Skeletal muscle satellite cell (primary cell): ENCODE measurements at regions not wholly inside any gene's neighbourhood (a gene's known extent, or its start where the extent isn't known, plus 50 kb on each side); places are given as distances from the start of the nearest gene placed in this dataset.

Source experiments
- H3K27me3 ChIP-seq: 2 replicates; pipeline ENCODE4 v1.7.0; 2013; ENCODE audit warnings: low read length; ENCODE audit not compliant: control insufficient read depth, insufficient read depth
- H3K36me3 ChIP-seq: 2 replicates; pipeline ENCODE4 v1.7.0; 2013; ENCODE audit warnings: mild to moderate bottlenecking, control low read depth, low read length; ENCODE audit not compliant: insufficient read depth
- H3K4me1 ChIP-seq: 2 replicates; pipeline ENCODE4 v1.7.0; 2013; ENCODE audit warnings: low read length; ENCODE audit not compliant: control insufficient read depth, insufficient read depth
- H3K4me2 ChIP-seq: 2 replicates; pipeline ENCODE4 v1.7.0; 2013; ENCODE audit warnings: mild to moderate bottlenecking, low read length
- H3K4me3 ChIP-seq: 2 replicates; pipeline ENCODE4 v1.7.0; 2013; ENCODE audit warnings: low read length
- H3K9ac ChIP-seq: 2 replicates; pipeline ENCODE4 v1.7.0; 2013; ENCODE audit warnings: mild to moderate bottlenecking, low read depth, low read length, moderate library complexity
- H3K9me3 ChIP-seq: replicated peaks from 2 replicates; pipeline ENCODE4 v1.7.0; 2013; ENCODE audit warnings: mild to moderate bottlenecking, control low read depth, low read length

DNA sequence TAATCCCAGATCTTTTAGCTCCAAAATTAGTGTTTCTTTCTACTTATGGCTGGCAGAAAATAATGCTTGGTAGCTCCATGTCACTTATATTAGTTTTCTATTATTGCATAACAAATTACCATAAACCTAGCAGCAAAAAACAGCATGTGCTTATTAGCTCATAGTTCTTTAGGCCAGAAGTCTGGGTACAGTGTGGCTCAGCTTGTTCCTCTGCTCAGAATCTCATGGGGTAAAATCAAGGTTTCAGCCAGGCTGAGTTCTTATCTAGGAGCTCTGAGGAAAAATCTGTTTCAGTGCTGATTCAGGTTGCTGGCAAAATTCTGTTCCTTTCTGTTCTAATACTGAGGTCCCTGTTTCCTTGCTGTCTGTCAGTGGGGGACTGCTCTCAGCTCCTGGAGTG is 101.1 kb downstream of the CT47B1 start:
- no peak overlapping the region for H3K4me2 ChIP-seq
- no peaks in the 10 kb centered on the region for H3K36me3 ChIP-seq
- H3K9me3 ChIP-seq: no peaks in the 10 kb centered on the region
- peak overlapping the region; percentile 35 for H3K9ac ChIP-seq
- H3K4me3 ChIP-seq: no peak overlapping the region
- H3K27me3 ChIP-seq: no peaks in the 10 kb centered on the region
- peaks cover 10% of the 10 kb centered on the region for H3K4me1 ChIP-seq

- Histone ChIP-seq H3K9ac (no peak overlapping the region), H3K36me3 (no peaks in the 10 kb centered on the region), H3K27me3 (no peaks in the 10 kb centered on the region), H3K9me3 (no peaks in the 10 kb centered on the region), H3K4me2 (no peak overlapping the region), H3K4me1 (peaks cover 15% of the 10 kb centered on the region), H3K4me3 (no peak overlapping the region)
These were observed 101.9 kb downstream of the CT47B1 start for GRCh38 chrX:120773801-120774200.

DNA sequence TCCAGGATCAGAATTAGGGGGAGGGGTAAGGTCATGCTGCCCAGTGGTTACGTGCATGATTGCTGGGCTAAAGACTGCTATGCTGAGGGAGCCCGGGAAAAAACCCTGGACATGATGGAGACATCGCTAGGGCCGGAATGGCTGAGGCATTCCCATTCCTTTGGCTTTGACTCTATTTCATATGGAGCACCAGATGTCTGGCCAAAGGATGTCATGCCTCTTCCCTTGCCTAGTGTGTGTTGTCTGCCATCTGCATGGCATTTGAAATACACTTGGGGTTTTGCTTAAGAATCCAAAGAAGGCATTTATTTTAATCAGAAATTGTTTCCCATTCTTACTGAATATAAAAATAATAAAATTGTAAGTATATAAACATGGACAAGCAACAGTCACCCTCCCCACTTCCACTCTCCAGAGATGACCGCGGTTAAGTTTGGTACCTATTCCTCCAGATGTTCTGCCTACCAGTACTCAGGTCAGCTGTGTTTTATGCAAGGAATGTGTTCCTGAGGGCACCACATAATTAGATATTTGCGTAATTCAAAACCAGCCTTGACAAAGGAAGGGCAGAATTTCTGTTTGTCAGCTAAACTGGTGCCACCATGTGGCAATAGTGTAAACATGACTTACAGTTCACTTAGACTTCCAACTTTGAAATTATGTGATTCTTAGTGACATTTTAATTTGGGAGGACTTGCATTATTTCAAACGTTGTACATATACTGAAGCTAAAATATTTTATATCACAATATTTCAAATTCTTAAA is 105.9 kb downstream of the CT47B1 start:
- Histone ChIP-seq H3K4me1 (peaks cover 22% of the 10 kb centered on the region), H3K36me3 (no peaks in the 10 kb centered on the region), H3K4me3 (no peak overlapping the region), H3K27me3 (no peaks in the 10 kb centered on the region), H3K9me3 (no peaks in the 10 kb centered on the region), H3K4me2 (peak overlapping the region; percentile 32), H3K9ac (peak overlapping the region; percentile 64)

DNA sequence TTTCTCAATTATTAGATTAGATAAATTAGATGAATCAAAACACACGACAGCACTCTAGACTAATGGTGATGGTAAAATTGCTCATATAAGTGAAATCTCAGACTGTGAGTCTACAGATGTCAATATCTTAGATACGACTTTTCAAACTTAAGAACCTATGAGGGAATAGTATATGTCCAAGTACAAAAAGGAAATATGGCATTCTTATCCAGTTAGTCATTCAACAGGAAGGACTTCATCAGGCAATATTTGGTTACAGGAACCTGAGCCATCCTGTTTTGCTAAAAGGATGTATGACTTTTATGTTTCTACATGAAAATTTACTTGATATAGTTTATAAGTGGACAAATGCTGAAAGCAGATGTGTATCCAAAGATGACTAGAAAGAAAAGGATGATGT is 107.0 kb downstream of the CT47B1 start:
- H3K27me3 ChIP-seq: no peaks in the 10 kb centered on the region
- H3K36me3 ChIP-seq: no peaks in the 10 kb centered on the region
- peaks cover 22% of the 10 kb centered on the region for H3K4me1 ChIP-seq
- H3K4me2 ChIP-seq: no peak overlapping the region
- H3K9ac ChIP-seq: peak overlapping the region; percentile 67
- H3K4me3 ChIP-seq: no peak overlapping the region
- H3K9me3 ChIP-seq: no peaks in the 10 kb centered on the region

- no peaks in the 10 kb centered on the region for H3K36me3 ChIP-seq
- peaks cover 22% of the 10 kb centered on the region for H3K4me1 ChIP-seq
- H3K9ac ChIP-seq: peak overlapping the region; percentile 67
- no peaks in the 10 kb centered on the region for H3K27me3 ChIP-seq
- H3K4me3 ChIP-seq: no peak overlapping the region
- H3K9me3 ChIP-seq: no peaks in the 10 kb centered on the region
- no peak overlapping the region for H3K4me2 ChIP-seq
These were observed 107.4 kb downstream of the CT47B1 start for GRCh38 chrX:120768254-120768653.

DNA sequence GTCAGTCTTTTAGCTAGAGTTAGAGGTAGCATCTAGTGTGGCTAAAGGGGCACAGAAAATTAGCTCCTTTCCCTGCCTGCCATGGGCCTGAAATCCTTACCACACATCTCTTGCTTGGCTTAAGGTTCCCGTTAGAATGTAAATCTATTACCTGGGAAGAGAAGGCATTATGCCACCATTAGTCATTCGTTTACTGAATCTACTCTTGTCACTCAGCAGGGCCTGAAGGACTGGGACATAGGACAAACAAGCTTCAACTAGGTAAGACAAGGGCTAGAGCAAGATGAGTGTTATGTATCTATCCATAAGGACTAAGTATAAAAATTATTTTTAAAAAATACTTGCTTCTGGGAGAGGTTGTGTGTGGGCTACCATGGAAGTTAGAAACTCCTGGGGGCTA is 112.4 kb downstream of the CT47B1 start:
- H3K4me3 ChIP-seq: no peak overlapping the region
- H3K9me3 ChIP-seq: no peaks in the 10 kb centered on the region
- H3K4me1 ChIP-seq: peaks cover 9% of the 10 kb centered on the region
- H3K36me3 ChIP-seq: no peaks in the 10 kb centered on the region
- no peak overlapping the region for H3K9ac ChIP-seq
- H3K27me3 ChIP-seq: no peaks in the 10 kb centered on the region
- H3K4me2 ChIP-seq: no peak overlapping the region

DNA sequence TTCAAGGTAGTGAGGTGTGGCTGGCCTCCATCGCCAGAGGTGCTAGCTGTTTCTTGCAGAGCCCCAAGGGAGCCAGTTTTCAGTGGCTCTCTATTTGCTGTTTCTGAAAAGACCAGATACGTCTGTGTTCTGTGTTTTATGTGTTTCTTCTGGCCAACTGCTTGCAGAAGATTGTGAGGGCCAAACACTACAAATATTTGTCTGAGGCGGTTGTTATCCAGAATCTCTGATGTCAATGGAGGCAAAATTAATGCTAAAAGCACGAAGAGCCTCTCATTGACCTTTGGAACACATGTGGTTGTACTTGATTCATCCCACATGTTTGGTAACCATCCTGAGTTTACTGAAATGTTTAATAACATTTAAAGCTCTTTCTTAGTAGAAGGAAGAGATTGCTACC is 113.9 kb downstream of the CT47B1 start:
- Histone ChIP-seq H3K4me3 (no peak overlapping the region), H3K27me3 (no peaks in the 10 kb centered on the region), H3K4me2 (no peak overlapping the region), H3K9ac (peak overlapping the region; percentile 57), H3K36me3 (no peaks in the 10 kb centered on the region), H3K4me1 (peaks cover 5% of the 10 kb centered on the region), H3K9me3 (no peaks in the 10 kb centered on the region)

DNA sequence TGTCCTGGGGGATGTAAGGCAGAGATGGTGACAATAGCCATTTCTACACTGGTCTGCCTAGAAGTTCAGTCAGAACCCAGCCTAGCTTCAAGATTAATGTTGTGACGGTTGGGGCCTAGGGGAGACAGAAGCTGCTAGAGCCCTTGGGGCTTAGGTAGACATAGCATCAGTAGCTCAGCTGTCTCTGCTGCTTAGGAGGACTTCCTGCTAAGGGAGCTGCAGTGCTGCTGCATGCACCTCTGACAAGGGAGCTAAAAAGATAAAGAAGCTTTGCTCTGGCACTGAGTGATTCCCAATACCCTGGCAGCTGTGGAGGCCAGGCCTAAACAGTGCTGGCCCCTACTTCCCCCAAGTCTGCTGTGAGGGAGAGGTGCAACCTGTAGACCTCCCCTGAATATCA is 116.0 kb downstream of the CT47B1 start:
- Histone ChIP-seq H3K36me3 (no peaks in the 10 kb centered on the region), H3K4me3 (no peak overlapping the region), H3K4me1 (peaks cover 5% of the 10 kb centered on the region), H3K9ac (no peak overlapping the region), H3K9me3 (no peaks in the 10 kb centered on the region), H3K4me2 (no peak overlapping the region), H3K27me3 (no peaks in the 10 kb centered on the region)

- Histone ChIP-seq H3K4me2 (no peak overlapping the region), H3K4me1 (no peaks in the 10 kb centered on the region), H3K9ac (no peak overlapping the region), H3K4me3 (no peak overlapping the region), H3K9me3 (no peaks in the 10 kb centered on the region), H3K36me3 (no peaks in the 10 kb centered on the region), H3K27me3 (no peaks in the 10 kb centered on the region)
These were observed 120.4 kb downstream of the CT47B1 start for GRCh38 chrX:120755066-120755846.

DNA sequence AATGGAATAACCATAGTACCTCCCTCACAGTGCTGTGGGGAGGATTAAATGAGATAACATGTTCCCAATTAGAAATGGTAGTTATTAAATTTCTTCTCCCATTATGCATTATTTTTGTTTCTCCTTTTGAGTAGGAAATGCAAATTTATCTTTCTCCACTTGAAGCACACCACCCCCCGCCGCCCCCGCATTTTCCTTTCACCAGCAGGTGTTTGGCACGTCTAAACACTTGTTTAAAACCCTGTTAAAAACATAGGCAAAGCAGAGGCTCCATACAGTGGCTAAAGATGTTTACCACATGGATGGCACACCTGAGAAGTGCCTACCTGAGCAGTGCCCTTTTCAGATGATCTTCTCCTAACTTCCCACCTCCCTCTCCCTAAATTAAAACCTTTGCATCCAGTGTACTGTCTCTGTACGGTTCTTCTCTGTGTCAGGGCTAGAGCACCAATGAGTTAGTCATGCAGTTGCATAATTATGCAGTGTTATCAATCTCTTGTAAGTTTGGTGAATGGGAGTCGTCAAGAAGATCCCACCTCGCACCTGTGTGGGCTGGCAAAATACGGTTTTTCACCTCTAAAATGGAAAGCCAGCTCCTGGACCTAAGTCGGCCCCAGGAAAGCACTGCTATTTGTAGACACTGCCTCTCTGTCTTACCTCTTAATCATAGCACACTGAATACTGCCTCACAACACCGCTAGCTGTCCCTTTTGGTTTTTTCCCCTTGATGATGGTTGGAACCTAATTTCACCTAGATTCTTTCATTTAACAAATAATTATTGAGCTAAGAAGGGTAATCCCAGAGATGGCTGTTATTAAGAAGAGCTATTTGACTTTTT is 122.0 kb downstream of the CT47B1 start:
- no peak overlapping the region for H3K4me2 ChIP-seq
- H3K9me3 ChIP-seq: no peaks in the 10 kb centered on the region
- H3K4me1 ChIP-seq: no peaks in the 10 kb centered on the region
- H3K9ac ChIP-seq: no peak overlapping the region
- no peaks in the 10 kb centered on the region for H3K36me3 ChIP-seq
- no peaks in the 10 kb centered on the region for H3K27me3 ChIP-seq
- no peak overlapping the region for H3K4me3 ChIP-seq

- Histone ChIP-seq H3K4me3 (no peak overlapping the region), H3K9ac (no peak overlapping the region)
These were observed 122.7 kb upstream of the C1GALT1C1 start for GRCh38 chrX:120752431-120753082.

More at GRCh38 chrX:120752431-120753082, 122.7 kb upstream of the C1GALT1C1 start:
- Histone ChIP-seq H3K36me3 (no peaks in the 10 kb centered on the region), H3K27me3 (no peaks in the 10 kb centered on the region), H3K4me2 (no peak overlapping the region), H3K4me1 (no peaks in the 10 kb centered on the region), H3K9me3 (no peaks in the 10 kb centered on the region)
